PC-9 (cell line): ENCODE measurements at regions not wholly inside any gene's neighbourhood (a gene's known extent, or its start where the extent isn't known, plus 50 kb on each side); places are given as distances from the start of the nearest gene placed in this dataset.

Experiments used
- BruUV-seq: library from RNA; stranded (reverse); fragments of 400-500 nt; replicated peaks from 2 replicates; lab custom pipeline; 2021; lab: Mats Ljungman, UMichigan
- CTCF ChIA-PET: fragments of 300-600 bp; sonication (Branson Sonifier 250); formaldehyde crosslinking; loops from one replicate; lab custom pipeline; 2022; ENCODE audit warnings: antibody characterized with exemption; lab: Charles Lee
- POLR2A ChIA-PET: fragments of 300-600 bp; sonication (Branson Sonifier 250); formaldehyde crosslinking; loops from one replicate; lab custom pipeline; 2022; ENCODE audit warnings: antibody characterized with exemption; ENCODE audit not compliant: unreplicated experiment; lab: Charles Lee
- DNase-seq, 2 experiments: peaks; one replicate each; pipeline versions ENCODE4 v3.0.0 to v3.0.0-alpha.2; 2015 to 2022; ENCODE audit warnings: mixed read lengths in 1 of 2
- H2AFZ ChIP-seq: fragments of 200-600 bp; sonication (generic); 2 replicates; pipeline ENCODE4 v1.8.1; 2017; ENCODE audit warnings: antibody characterized with exemption
- H3F3A ChIP-seq: fragments of 200-600 bp; sonication (generic); 2 replicates; pipeline ENCODE4 v1.8.1; 2017; ENCODE audit warnings: antibody characterized with exemption, mild to moderate bottlenecking, low read depth; ENCODE audit not compliant: insufficient read depth
- H3K27ac ChIP-seq: fragments of 200-600 bp; sonication (generic); 2 replicates; pipeline ENCODE4 v1.6.1; 2016; ENCODE audit warnings: mixed run types
- H3K27me3 ChIP-seq: fragments of 200-600 bp; sonication (generic); 2 replicates; pipeline ENCODE4 v1.6.1; 2016; ENCODE audit warnings: low read depth, mixed run types; ENCODE audit not compliant: insufficient read depth
- H3K36me3 ChIP-seq: fragments of 200-600 bp; sonication (generic); 2 replicates; pipeline ENCODE4 v1.6.1; 2016; ENCODE audit warnings: low read depth, mixed run types
- H3K4me1 ChIP-seq: fragments of 200-600 bp; sonication (generic); replicated peaks from 2 replicates; pipeline ENCODE4 v1.6.1; 2016; ENCODE audit warnings: mixed run types; ENCODE audit not compliant: insufficient read depth
- H3K4me2 ChIP-seq: fragments of 200-600 bp; sonication (generic); 2 replicates; pipeline ENCODE4 v1.6.1; 2017; ENCODE audit warnings: mixed run types
- H3K4me3 ChIP-seq: fragments of 200-600 bp; sonication (generic); 2 replicates; pipeline ENCODE4 v1.6.1; 2016; ENCODE audit warnings: mixed run types
- H3K79me2 ChIP-seq: fragments of 200-600 bp; sonication (generic); 2 replicates; pipeline ENCODE4 v1.6.1; 2017; ENCODE audit warnings: low read depth, mixed run types
- H3K9me2 ChIP-seq: fragments of 200-600 bp; sonication (generic); 2 replicates; pipeline ENCODE4 v1.8.1; 2017; ENCODE audit warnings: mild to moderate bottlenecking; ENCODE audit not compliant: insufficient read depth
- H3K9me3 ChIP-seq: fragments of 200-600 bp; sonication (generic); 2 replicates; pipeline ENCODE4 v1.8.1; 2016; ENCODE audit warnings: low read depth; ENCODE audit not compliant: insufficient read depth
- H4K20me1 ChIP-seq: fragments of 200-600 bp; sonication (generic); 2 replicates; pipeline ENCODE4 v1.8.1; 2017; ENCODE audit not compliant: insufficient read depth
- EZH2 ChIP-seq: fragments of 200-600 bp; sonication (generic); IDR thresholded peaks from 2 replicates; pipeline ENCODE4 v1.8.0; 2017; ENCODE audit warnings: antibody characterized with exemption, low read depth
- intact Hi-C: fragments of 100-400 bp; cut with micrococcal nuclease; formaldehyde crosslinking; loops from one replicate; pipeline ENCODE4 v1.10.0; 2022; ENCODE audit not compliant: unreplicated experiment
- TF ChIP-seq, protein P1 (sequence below): fragments of 200-600 bp; sonication (generic); conservative IDR thresholded peaks from 2 replicates; pipeline ENCODE4 v1.6.1; 2017; ENCODE audit warnings: mixed run types, antibody characterized with exemption, mild to moderate bottlenecking, moderate library complexity

DNA sequence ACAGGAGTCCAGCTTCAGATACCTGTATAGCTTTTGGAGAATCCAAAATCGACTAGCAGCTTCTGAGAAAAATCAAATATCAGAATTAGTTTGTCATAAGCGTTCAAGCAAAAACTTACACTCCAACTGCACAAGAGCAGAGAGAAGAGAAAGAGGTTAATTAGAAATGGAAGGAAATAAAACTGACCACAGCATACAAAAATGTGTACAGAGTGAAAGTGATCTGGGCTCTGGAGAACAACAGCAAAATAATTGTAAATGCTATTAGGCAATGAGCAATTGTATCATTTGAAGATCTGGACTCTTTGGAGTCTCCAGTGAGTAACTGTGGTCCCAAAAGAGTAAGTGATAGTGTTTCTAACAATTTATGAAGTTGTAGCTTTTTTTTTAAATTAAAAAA is 867.3 kb downstream of the TRIB2 start:
- POLR2A ChIA-PET: no interaction called here
- Histone ChIP-seq H3K4me2 (no peak overlapping the region), H3K9me2 (peaks cover 4% of the 10 kb centered on the region), H3K27ac (no peak overlapping the region), H3K4me3 (no peak overlapping the region), H3K27me3 (no peaks in the 10 kb centered on the region), H4K20me1 (no peaks in the 10 kb centered on the region), H3K9me3 (no peaks in the 10 kb centered on the region), H3K36me3 (no peaks in the 10 kb centered on the region), H2AFZ (no peak overlapping the region), H3K4me1 (no peaks in the 10 kb centered on the region), H3K79me2 (no peaks in the 10 kb centered on the region), H3F3A (no peaks in the 10 kb centered on the region)
- no peak for DNase-seq
- CTCF ChIA-PET: no interaction called here
- intact Hi-C loops: no loop called here
- TF ChIP-seq, protein P1, sequence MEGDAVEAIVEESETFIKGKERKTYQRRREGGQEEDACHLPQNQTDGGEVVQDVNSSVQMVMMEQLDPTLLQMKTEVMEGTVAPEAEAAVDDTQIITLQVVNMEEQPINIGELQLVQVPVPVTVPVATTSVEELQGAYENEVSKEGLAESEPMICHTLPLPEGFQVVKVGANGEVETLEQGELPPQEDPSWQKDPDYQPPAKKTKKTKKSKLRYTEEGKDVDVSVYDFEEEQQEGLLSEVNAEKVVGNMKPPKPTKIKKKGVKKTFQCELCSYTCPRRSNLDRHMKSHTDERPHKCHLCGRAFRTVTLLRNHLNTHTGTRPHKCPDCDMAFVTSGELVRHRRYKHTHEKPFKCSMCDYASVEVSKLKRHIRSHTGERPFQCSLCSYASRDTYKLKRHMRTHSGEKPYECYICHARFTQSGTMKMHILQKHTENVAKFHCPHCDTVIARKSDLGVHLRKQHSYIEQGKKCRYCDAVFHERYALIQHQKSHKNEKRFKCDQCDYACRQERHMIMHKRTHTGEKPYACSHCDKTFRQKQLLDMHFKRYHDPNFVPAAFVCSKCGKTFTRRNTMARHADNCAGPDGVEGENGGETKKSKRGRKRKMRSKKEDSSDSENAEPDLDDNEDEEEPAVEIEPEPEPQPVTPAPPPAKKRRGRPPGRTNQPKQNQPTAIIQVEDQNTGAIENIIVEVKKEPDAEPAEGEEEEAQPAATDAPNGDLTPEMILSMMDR: no peak
- TF ChIP-seq EZH2: no peak
- BruUV-seq: no TSS peak

DNA sequence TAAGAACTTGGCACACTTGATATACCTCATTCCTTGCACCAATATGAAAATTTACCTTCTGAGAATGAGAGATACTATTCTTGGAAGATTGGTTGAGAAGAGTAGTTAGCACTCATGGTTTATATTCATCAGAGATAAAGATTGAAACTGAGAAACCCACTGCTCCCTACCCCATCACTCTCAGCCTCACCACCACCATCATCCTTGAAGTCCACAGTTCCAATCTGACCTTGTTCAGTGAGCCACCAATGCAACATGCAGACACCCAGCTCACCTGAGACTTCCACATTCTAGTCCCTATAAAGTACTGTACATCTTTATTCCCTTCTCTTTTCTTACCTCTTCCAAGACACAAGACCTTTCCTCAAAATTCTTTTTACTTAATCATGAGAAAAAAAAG is 869.0 kb downstream of the TRIB2 start:
- peaks cover 4% of the 10 kb centered on the region for H3K9me2 ChIP-seq
- no peak overlapping the region for H3K27ac ChIP-seq
- DNase-seq: no peak
- H3K4me2 ChIP-seq: no peak overlapping the region
- no peaks in the 10 kb centered on the region for H4K20me1 ChIP-seq
- intact Hi-C loops: no loop called here
- no peaks in the 10 kb centered on the region for H3K27me3 ChIP-seq
- H3K4me3 ChIP-seq: no peak overlapping the region
- H3K79me2 ChIP-seq: no peaks in the 10 kb centered on the region
- CTCF ChIA-PET: no interaction called here
- H3K4me1 ChIP-seq: no peaks in the 10 kb centered on the region
- POLR2A ChIA-PET: no interaction called here
- H3K36me3 ChIP-seq: no peaks in the 10 kb centered on the region
- TF ChIP-seq EZH2: no peak
- TF ChIP-seq, protein P1: no peak
- H3K9me3 ChIP-seq: no peaks in the 10 kb centered on the region
- H3F3A ChIP-seq: no peaks in the 10 kb centered on the region
- H2AFZ ChIP-seq: no peak overlapping the region
- no TSS peak for BruUV-seq

DNA sequence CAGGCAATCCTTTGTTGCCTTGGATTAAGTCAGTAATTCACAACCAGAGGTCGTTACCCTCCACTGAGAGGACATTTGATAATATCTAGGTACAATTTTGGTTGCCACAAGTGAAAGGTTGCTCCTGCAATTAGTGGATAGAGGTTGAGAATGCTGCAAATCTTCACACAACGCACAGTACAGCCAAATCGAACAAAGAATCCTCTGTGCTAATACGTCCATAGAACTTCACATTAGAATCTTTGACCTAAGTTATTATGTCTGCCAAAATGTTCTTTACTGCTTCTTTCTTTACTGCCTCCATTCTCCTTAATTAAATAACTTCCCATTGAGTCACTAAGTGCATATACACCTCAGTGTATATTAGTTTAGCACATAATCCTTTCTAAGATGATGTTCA is 879.5 kb downstream of the TRIB2 start:
- ChIA-PET POLR2A (no interaction called here), CTCF (no interaction called here)
- peaks cover 7% of the 10 kb centered on the region; the same call in 1 of the 2 replicates for H3K9me2 ChIP-seq
- no peak overlapping the region for H3K27ac ChIP-seq
- H3K36me3 ChIP-seq: no peaks in the 10 kb centered on the region
- H3K4me3 ChIP-seq: no peak overlapping the region
- no peaks in the 10 kb centered on the region for H3K27me3 ChIP-seq
- H4K20me1 ChIP-seq: no peaks in the 10 kb centered on the region
- H3F3A ChIP-seq: no peaks in the 10 kb centered on the region
- H3K79me2 ChIP-seq: no peaks in the 10 kb centered on the region
- intact Hi-C loops: no loop called here
- H3K9me3 ChIP-seq: 0 out of 2 replicates have a peak, but pooled peaks cover 2% of the 10 kb centered on the region
- H3K4me2 ChIP-seq: no peak overlapping the region
- H3K4me1 ChIP-seq: no peaks in the 10 kb centered on the region
- DNase-seq: no peak
- TF ChIP-seq, protein P1: no peak
- TF ChIP-seq EZH2: no peak
- no peak overlapping the region for H2AFZ ChIP-seq
- no TSS peak for BruUV-seq
